ENCODE measurements at regions not wholly inside any gene's neighbourhood (a gene's known extent, or its start where the extent isn't known, plus 50 kb on each side); places are given as distances from the start of the nearest gene placed in this dataset.

GRCh38 chr14:97381309-97381708 is 584.1 kb downstream of the VRK1 start:
- Histone ChIP-seq H3K9me3 (no peaks in the 10 kb centered on the region), H3K4me2 (no peak overlapping the region), H3K36me3 (replicated peaks in 1 of 2; ENCODE audit: control insufficient read depth in 1 of 2, insufficient read depth in 2 of 2, low read length in 1 of 2) (no peaks in the 10 kb centered on the region), H4K20me1 (ENCODE audit: insufficient read depth) (no peaks in the 10 kb centered on the region), H3F3A (replicated peaks; ENCODE audit: insufficient read depth) (no peaks in the 10 kb centered on the region), H3K9me2 (no peaks in the 10 kb centered on the region), H3K79me2 (ENCODE audit: insufficient read depth) (no peaks in the 10 kb centered on the region), H3K4me3 (ENCODE audit: low read depth in 2 of 2, low read length in 1 of 2) (no peak overlapping the region), H2AFZ (ENCODE audit: low read depth) (no peak overlapping the region), H3K27ac (ENCODE audit: low read depth in 2 of 2, low read length in 1 of 2) (no peak overlapping the region), H3K4me1 (ENCODE audit: control insufficient read depth in 1 of 2, insufficient read depth in 2 of 2, low read depth in 1 of 2, low read length in 1 of 2) (no peaks in the 10 kb centered on the region), H3K9ac (no peak overlapping the region), H3K27me3 (ENCODE audit: insufficient read depth) (no peaks in the 10 kb centered on the region)
- no peak for DNase-seq
- POLR2A ChIA-PET = no interaction called here
- TF ChIP-seq EZH2phosphoT487 (IDR thresholded peaks at IDR 0.05; ENCODE audit: borderline replicate concordance, low read depth) = no peak
- no peak for TF ChIP-seq RFX5 (IDR thresholded peaks at IDR 0.05; ENCODE audit: low read length)
- TF ChIP-seq TCF12 (IDR thresholded peaks at IDR 0.05) = no peak
- TF ChIP-seq YY1 (IDR thresholded peaks at IDR 0.05; ENCODE audit: low read depth) = no peak
- TF ChIP-seq USF2 (IDR thresholded peaks at IDR 0.05; ENCODE audit: borderline replicate concordance, low read depth, low read length) = no peak
- no peak for TF ChIP-seq GABPA (IDR thresholded peaks at IDR 0.05; ENCODE audit: low read depth)
- no peak for TF ChIP-seq MAX (IDR thresholded peaks at IDR 0.05; ENCODE audit: low read depth)
- no peak for TF ChIP-seq MXI1 (IDR thresholded peaks at IDR 0.05; ENCODE audit: low read depth, low read length)
- TF ChIP-seq TAF1 (IDR thresholded peaks at IDR 0.05; ENCODE audit: borderline replicate concordance, low read depth, low read length) = no peak
- TF ChIP-seq PBX3 (IDR thresholded peaks at IDR 0.05) = no peak
- TF ChIP-seq TEAD4 (IDR thresholded peaks at IDR 0.05; ENCODE audit: borderline replicate concordance, insufficient read depth) = no peak
- 0% methylated on average over 1 of the region's 1 CpG for WGBS (ENCODE audit: low lambda C conversion rate)
- CTCF ChIA-PET = no interaction called here

- WGBS (ENCODE audit: low lambda C conversion rate) = 1% methylated on average over 5 of the region's 5 CpGs
- no peak for DNase-seq
- Histone ChIP-seq H3K4me3 (ENCODE audit: low read depth in 2 of 2, low read length in 1 of 2) (no peak overlapping the region), H3K4me2 (no peak overlapping the region), H3K4me1 (ENCODE audit: control insufficient read depth in 1 of 2, insufficient read depth in 2 of 2, low read depth in 1 of 2, low read length in 1 of 2) (no peaks in the 10 kb centered on the region), H3F3A (replicated peaks; ENCODE audit: insufficient read depth) (no peaks in the 10 kb centered on the region), H3K79me2 (ENCODE audit: insufficient read depth) (no peaks in the 10 kb centered on the region), H2AFZ (ENCODE audit: low read depth) (no peak overlapping the region), H3K9ac (no peak overlapping the region), H3K27me3 (ENCODE audit: insufficient read depth) (no peaks in the 10 kb centered on the region), H4K20me1 (ENCODE audit: insufficient read depth) (no peaks in the 10 kb centered on the region), H3K36me3 (replicated peaks in 1 of 2; ENCODE audit: control insufficient read depth in 1 of 2, insufficient read depth in 2 of 2, low read length in 1 of 2) (no peaks in the 10 kb centered on the region), H3K9me3 (no peaks in the 10 kb centered on the region), H3K27ac (ENCODE audit: low read depth in 2 of 2, low read length in 1 of 2) (no peak overlapping the region), H3K9me2 (no peaks in the 10 kb centered on the region)
- TF ChIP-seq RFX5 (IDR thresholded peaks at IDR 0.05; ENCODE audit: low read length) = no peak
- no peak for TF ChIP-seq GATA2 (CRISPR knock-in tag; IDR thresholded peaks at IDR 0.05)
- no peak for TF ChIP-seq MEF2A (IDR thresholded peaks at IDR 0.05; ENCODE audit: borderline replicate concordance, low read depth)
- no peak for TF ChIP-seq FOXJ3 (CRISPR knock-in tag; IDR thresholded peaks at IDR 0.05)
- TF ChIP-seq GABPA (IDR thresholded peaks at IDR 0.05; ENCODE audit: low read depth) = no peak
- no peak for TF ChIP-seq USF2 (IDR thresholded peaks at IDR 0.05; ENCODE audit: borderline replicate concordance, low read depth, low read length)
- no peak for TF ChIP-seq SMC3 (IDR thresholded peaks at IDR 0.05; ENCODE audit: low read depth, low read length)
- no peak for TF ChIP-seq MXI1 (IDR thresholded peaks at IDR 0.05; ENCODE audit: low read depth, low read length)
- ChIA-PET CTCF (no interaction called here), POLR2A (no interaction called here)
Observed at GRCh38 chr14:97382616-97383226, 585.5 kb downstream of the VRK1 start.

All from SK-N-SH (cell line).